ENCODE measurements at regions not wholly inside any gene's neighbourhood (a gene's known extent, or its start where the extent isn't known, plus 50 kb on each side); places are given as distances from the start of the nearest gene placed in this dataset.

GRCh38 chr3:23740517-23740965 lies 65.2 kb upstream of the UBE2E1 start:
- no peak for DNase-seq (ENCODE audit: low read depth in 3 of 3, low spot score in 2 of 3)

DNA sequence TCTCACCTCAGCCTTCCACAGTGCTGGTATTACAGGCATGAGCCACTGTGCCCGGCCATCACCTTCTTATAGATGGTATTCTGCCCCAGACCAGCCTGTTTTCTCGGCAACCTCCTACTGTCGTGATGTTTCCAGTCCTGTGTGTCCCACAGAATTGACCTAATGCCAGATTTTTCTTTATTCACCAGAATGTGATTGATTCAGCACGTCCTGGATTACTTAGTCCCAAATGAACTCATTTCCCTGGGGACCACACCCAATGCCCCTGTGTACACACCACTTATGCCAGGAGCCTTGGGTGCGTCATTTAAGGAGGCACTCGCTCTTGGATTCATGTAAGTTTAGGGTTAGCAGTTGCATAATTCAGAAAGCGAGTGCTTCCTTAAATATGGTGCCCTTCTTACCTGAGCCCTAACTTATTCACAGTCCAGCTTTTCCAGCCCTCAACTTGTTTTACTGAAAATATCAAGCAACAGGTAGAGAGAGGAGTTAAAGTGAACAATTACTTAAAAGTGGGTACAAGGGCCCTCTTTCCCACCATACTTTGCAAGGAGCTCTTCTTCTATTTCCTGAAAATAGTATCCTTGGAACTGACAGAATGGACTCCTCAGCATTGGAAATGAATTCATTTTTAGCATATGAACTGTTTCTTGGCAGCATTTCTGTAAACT lies 64.6 kb upstream of the UBE2E1 start:
- DNase-seq (ENCODE audit: low read depth in 3 of 3, low spot score in 2 of 3) = no peak

DNA sequence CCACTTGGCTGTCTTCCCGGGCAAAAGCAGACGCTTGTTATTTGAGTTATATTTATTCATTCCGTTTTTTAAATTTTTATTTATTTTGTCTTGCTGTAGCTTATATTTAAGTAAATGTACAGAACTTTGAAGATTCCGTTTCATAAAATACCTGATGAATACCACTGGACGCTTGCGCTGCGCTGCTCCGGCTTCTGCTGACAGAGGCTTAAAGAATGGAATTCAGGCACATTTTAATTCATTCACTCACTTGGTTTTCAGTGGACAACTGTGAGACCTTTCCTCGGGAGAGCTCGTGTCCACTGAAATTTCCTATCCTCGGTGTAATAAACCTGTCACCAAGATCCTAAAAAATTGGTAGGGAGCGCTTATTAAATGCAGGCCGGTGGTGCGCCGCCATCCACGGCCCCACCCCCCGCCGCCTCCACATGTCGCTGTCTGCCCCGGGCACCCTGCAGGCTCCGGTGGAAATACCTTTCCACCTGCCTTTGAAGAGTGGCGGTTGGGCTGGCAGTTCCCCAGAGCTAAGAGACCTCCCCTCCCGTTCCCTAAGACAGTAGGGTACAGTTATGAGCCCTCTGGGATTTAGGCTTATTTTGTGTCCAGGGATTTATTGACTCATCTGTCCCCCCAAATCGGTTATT lies 62.5 kb upstream of the UBE2E1 start:
- no peak for DNase-seq (ENCODE audit: low read depth in 3 of 3, low spot score in 2 of 3)

DNA sequence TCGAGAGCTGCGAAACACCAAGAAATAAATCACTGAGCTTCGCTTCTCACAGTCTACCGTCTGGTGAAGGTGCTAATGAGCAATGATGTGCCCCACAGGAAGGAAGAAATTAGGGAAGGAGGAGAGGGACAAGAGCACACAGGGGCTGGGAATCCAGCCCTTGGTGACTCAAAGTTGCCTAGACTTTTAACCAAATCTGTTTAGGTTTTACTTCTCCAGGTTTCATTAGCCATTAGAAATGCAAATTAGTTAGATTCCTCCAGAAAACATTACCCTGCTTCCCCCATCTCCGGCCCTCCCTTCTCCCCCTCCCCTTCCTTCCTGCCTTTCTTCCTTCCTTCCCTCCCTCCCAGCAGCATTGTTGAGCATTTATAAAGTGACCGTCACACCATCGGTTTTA lies 59.3 kb upstream of the UBE2E1 start:
- DNase-seq (ENCODE audit: low read depth in 3 of 3, low spot score in 2 of 3) = no peak

GRCh38 chr3:23747841-23748240 lies 57.9 kb upstream of the UBE2E1 start:
- DNase-seq (ENCODE audit: low read depth in 3 of 3, low spot score in 2 of 3) = no peak

- no peak for DNase-seq (ENCODE audit: low read depth in 3 of 3, low spot score in 2 of 3)
These were observed 57.2 kb upstream of the UBE2E1 start for GRCh38 chr3:23748398-23749110.

DNA sequence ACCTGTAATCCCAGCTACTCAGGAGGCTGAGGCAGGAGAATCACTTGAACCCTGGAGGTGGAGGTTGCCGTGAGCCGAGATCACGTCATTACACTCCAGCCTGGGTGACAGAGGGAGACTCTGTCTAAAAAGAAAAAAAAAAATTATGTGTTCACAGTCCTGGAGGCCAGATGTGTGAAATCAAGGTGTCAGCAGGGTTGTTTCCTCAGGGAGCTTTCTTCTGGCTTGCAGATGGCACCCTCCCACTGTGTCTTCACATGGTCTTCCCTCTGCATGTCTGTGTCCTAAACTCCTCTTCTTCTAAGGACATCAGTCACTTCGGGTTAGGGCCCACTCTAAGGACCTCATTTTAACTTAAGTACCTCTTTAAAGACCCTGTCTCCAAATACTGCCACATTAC lies 56.1 kb upstream of the UBE2E1 start:
- no peak for DNase-seq (ENCODE audit: low read depth in 3 of 3, low spot score in 2 of 3)

GRCh38 chr3:23750573-23751210 lies 55.1 kb upstream of the UBE2E1 start:
- DNase-seq (ENCODE audit: low read depth in 3 of 3, low spot score in 2 of 3) = no peak

DNA sequence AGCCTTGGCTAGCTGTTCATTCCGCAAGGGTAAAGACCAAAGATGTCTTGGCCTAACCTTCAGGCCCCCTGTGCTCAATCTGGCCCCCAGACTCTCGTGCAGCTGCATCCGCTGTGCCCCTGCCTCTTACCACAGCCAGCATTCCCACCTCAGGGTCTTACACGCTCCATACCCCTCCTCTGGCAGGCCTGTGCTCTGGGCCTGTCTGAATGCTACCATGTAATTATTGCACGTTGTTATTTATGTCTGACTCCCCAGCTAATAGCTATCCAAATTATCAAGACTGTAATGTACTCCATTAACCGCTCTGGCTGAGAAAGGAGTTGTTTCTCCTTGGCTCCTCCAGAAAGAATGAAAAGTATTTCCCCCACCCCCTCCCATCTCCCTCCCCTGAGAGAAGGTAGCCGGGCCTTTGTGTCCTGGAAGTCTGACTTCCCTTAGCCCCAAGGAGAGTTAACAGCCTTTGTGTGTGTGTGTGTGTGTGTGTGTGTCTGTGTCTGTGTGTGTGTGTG lies 54.5 kb upstream of the UBE2E1 start:
- DNase-seq (ENCODE audit: low read depth in 3 of 3, low spot score in 2 of 3) = no peak

DNA sequence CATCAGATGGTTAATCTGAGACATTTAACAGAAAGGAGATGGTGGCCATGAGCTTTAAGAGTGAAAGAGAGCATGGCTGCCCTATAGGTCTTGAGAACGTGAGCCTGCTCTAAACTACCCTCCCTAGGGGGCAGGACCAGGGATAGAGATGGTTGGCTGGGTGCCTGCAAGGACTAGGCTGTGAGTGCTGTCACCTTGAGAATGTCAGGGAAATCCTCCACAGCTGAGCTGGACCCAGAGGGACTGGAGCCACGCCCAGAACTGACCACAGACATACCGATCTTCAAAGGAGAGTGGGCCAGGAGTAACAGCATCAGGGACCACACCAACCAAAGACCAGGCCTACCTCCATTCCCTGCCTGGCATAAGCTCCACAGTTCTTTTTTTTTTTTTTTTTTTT lies 53.6 kb upstream of the UBE2E1 start:
- no peak for DNase-seq (ENCODE audit: low read depth in 3 of 3, low spot score in 2 of 3)

GRCh38 chr3:23754215-23754614 lies 51.5 kb upstream of the UBE2E1 start:
- no peak for DNase-seq (ENCODE audit: low read depth in 3 of 3, low spot score in 2 of 3)
